ENCODE measurements at regions not wholly inside any gene's neighbourhood (a gene's known extent, or its start where the extent isn't known, plus 50 kb on each side); places are given as distances from the start of the nearest gene placed in this dataset.
"Not testable (repeated sequence)": the region's sequence is repeated elsewhere in the genome, so short reads cannot be mapped to it uniquely, and the experiment has no call there.

GRCh38 chr5:154624341-154624740, 130.8 kb upstream of the LARP1 start:
- no peak for DNase-seq (ENCODE audit: low spot score)

- no peak for DNase-seq (ENCODE audit: low spot score)
These were observed 134.8 kb upstream of the LARP1 start for GRCh38 chr5:154620411-154620810.

GRCh38 chr5:154618696-154619095, 136.5 kb upstream of the LARP1 start:
- DNase-seq (ENCODE audit: low spot score): peak; percentile 22

GRCh38 chr5:154614595-154614994, 136.6 kb upstream of the HAND1 start:
- no peak for DNase-seq (ENCODE audit: low spot score)

- DNase-seq (ENCODE audit: low spot score): no peak
These were observed 136.1 kb upstream of the HAND1 start for GRCh38 chr5:154614125-154614524.

- DNase-seq (ENCODE audit: low spot score): no peak
These were observed 134.6 kb upstream of the HAND1 start for GRCh38 chr5:154612666-154613065.

- DNase-seq (ENCODE audit: low spot score): no peak
These were observed 133.3 kb upstream of the HAND1 start for GRCh38 chr5:154611341-154611767.

GRCh38 chr5:154610321-154611154, 132.5 kb upstream of the HAND1 start:
- DNase-seq (ENCODE audit: low spot score): peak; percentile 81

- DNase-seq (ENCODE audit: low spot score): no peak
These were observed 131.2 kb upstream of the HAND1 start for GRCh38 chr5:154609251-154609650.

- DNase-seq (ENCODE audit: low spot score): no peak
These were observed 130.5 kb upstream of the HAND1 start for GRCh38 chr5:154608531-154609011.

GRCh38 chr5:154607746-154608145, 129.7 kb upstream of the HAND1 start:
- no peak for DNase-seq (ENCODE audit: low spot score)

GRCh38 chr5:154606246-154606645, 128.2 kb upstream of the HAND1 start:
- no peak for DNase-seq (ENCODE audit: low spot score)

GRCh38 chr5:154603953-154604679, 126.1 kb upstream of the HAND1 start:
- peak; percentile 63 for DNase-seq (ENCODE audit: low spot score)

GRCh38 chr5:154603485-154603884, 125.5 kb upstream of the HAND1 start:
- no peak for DNase-seq (ENCODE audit: low spot score)

GRCh38 chr5:154603011-154603410, 125.0 kb upstream of the HAND1 start:
- DNase-seq (ENCODE audit: low spot score): no peak

- no peak for DNase-seq (ENCODE audit: low spot score)
These were observed 123.0 kb upstream of the HAND1 start for GRCh38 chr5:154601014-154601413.

- DNase-seq (ENCODE audit: low spot score): no peak
These were observed 120.0 kb upstream of the HAND1 start for GRCh38 chr5:154598021-154598420.

GRCh38 chr5:154596844-154597243, 118.8 kb upstream of the HAND1 start:
- not testable (repeated sequence) for DNase-seq (ENCODE audit: low spot score)

- DNase-seq (ENCODE audit: low spot score): peak; percentile 82
These were observed 117.6 kb upstream of the HAND1 start for GRCh38 chr5:154595662-154596061.

- no peak for DNase-seq (ENCODE audit: low spot score)
These were observed 115.8 kb upstream of the HAND1 start for GRCh38 chr5:154593796-154594195.

- DNase-seq (ENCODE audit: low spot score): peak; percentile 31
These were observed 115.0 kb upstream of the HAND1 start for GRCh38 chr5:154593071-154593470.

- no peak for DNase-seq (ENCODE audit: low spot score)
These were observed 112.2 kb upstream of the HAND1 start for GRCh38 chr5:154590093-154590724.

Data from A172 (cell line).